HepG2 (cell line): ENCODE measurements at regions not wholly inside any gene's neighbourhood (a gene's known extent, or its start where the extent isn't known, plus 50 kb on each side); places are given as distances from the start of the nearest gene placed in this dataset.

Experiments used
- ATAC-seq: fragments of 200-7000 bp; cut with Tn5 transposase; 3 replicates; pipeline ENCODE4 v1.9.1; 2020; ENCODE audit warnings: mild to moderate bottlenecking, moderate library complexity
- BruUV-seq: library from RNA; stranded (reverse); fragments of 400-500 nt; replicated peaks from 2 replicates; lab custom pipeline; 2021; lab: Mats Ljungman, UMichigan
- CTCF ChIA-PET: fragments of 300-600 bp; formaldehyde crosslinking; extraction: SDS; loops from one replicate; lab custom pipeline; 2021; ENCODE audit warnings: low total read pairs, inconsistent platforms, low intra/inter-chr PET ratio; lab: Yijun Ruan, JAX
- POLR2A ChIA-PET: fragments of 350-600 bp; sonication (Branson Sonifier 250); formaldehyde crosslinking; loops from one replicate; lab custom pipeline; 2020; ENCODE audit warnings: antibody characterized with exemption, inconsistent platforms; lab: Yijun Ruan, JAX
- DNase-seq: peaks from one replicate; pipeline ENCODE4 v3.0.0-alpha.2; 2015; ENCODE audit warnings: low spot score
- FAIRE-seq: peaks from 3 replicates; lab custom pipeline; 2011; peaks lifted over from hg19 to GRCh38; lab: Jason Lieb, UNC
- H2AFZ ChIP-seq: one replicate; pipeline ENCODE4 v1.6.1; 2011; ENCODE audit warnings: low read length, inconsistent platforms
- H3K27ac ChIP-seq: fragments of 300-600 bp; 3 replicates; pipeline ENCODE4 v1.8.0; 2011; ENCODE audit warnings: mixed run types, mild to moderate bottlenecking, mixed read lengths, low read length, inconsistent platforms; ENCODE audit not compliant: insufficient read depth; ENCODE audit errors: extremely low read length
- H3K27me3 ChIP-seq, 2 experiments: fragments of 200-600 bp in 1 of 2; 2 replicates in 1 of 2; 3 replicates in 1 of 2; pipeline versions ENCODE4 v1.6.0 to v1.8.0; 2011; ENCODE audit warnings: low read length in 2 of 2, mild to moderate bottlenecking in 2 of 2, moderate library complexity in 2 of 2, inconsistent platforms in 1 of 2; ENCODE audit not compliant: insufficient read depth in 2 of 2, control insufficient read depth in 1 of 2
- H3K36me3 ChIP-seq, 2 experiments: fragments of 200-600 bp in 1 of 2; replicated peaks in 1 of 2; 2 replicates in 1 of 2; 3 replicates in 1 of 2; pipeline versions ENCODE4 v1.5.1 to v1.8.0; 2011; ENCODE audit warnings: low read length in 2 of 2, inconsistent platforms in 1 of 2; ENCODE audit not compliant: insufficient read depth in 2 of 2, control insufficient read depth in 1 of 2
- H3K4me1 ChIP-seq: 2 replicates; pipeline ENCODE4 v1.5.1; 2012; ENCODE audit warnings: low read length, inconsistent platforms; ENCODE audit not compliant: insufficient read depth
- H3K4me2 ChIP-seq: 2 replicates; pipeline ENCODE4 v1.6.0; 2011; ENCODE audit warnings: low read depth, low read length, inconsistent platforms
- H3K4me3 ChIP-seq, 3 experiments: fragments of 200-600 bp in 1 of 3; sonication (generic), shearing (Covaris generic) in 1 of 3; replicated peaks in 1 of 3; 2 replicates each; pipeline ENCODE4 v1.5.1; 2011 to 2016; ENCODE audit warnings: low read length in 3 of 3, inconsistent platforms in 2 of 3, low read depth in 2 of 3, mild to moderate bottlenecking in 2 of 3, control low read depth in 1 of 3, mixed read lengths in 1 of 3; ENCODE audit not compliant: insufficient read depth in 1 of 3
- H3K79me2 ChIP-seq: one replicate; pipeline ENCODE4 v1.6.1; 2011; ENCODE audit warnings: low read length, inconsistent platforms; ENCODE audit not compliant: insufficient read depth
- H3K9ac ChIP-seq: 2 replicates; pipeline ENCODE4 v1.6.0; 2011; ENCODE audit warnings: mild to moderate bottlenecking, low read depth, low read length, inconsistent platforms; ENCODE audit not compliant: insufficient read depth
- H3K9me3 ChIP-seq: 2 replicates; pipeline ENCODE4 v1.5.1; 2012; ENCODE audit warnings: mild to moderate bottlenecking, low read length
- H4K20me1 ChIP-seq: 2 replicates; pipeline ENCODE4 v1.6.0; 2011; ENCODE audit warnings: inconsistent platforms, mild to moderate bottlenecking, low read length, moderate library complexity; ENCODE audit not compliant: insufficient read depth
- HOXA9 ChIP-seq: sonication (generic); formaldehyde crosslinking; IDR thresholded peaks from 2 replicates; pipeline ENCODE4 v1.8.1; 2022; ENCODE audit warnings: missing genetic modification reagents, mild to moderate bottlenecking, moderate library complexity, borderline replicate concordance
- SCMH1 ChIP-seq: sonication (generic); formaldehyde crosslinking; IDR thresholded peaks from 2 replicates; pipeline ENCODE4 v1.9.0; 2021; ENCODE audit warnings: missing genetic modification reagents, mild to moderate bottlenecking, borderline replicate concordance
- SNAPC4 ChIP-seq: sonication (generic); formaldehyde crosslinking; IDR thresholded peaks from 2 replicates; pipeline ENCODE4 v1.4.0; 2020; ENCODE audit warnings: mild to moderate bottlenecking, missing genetic modification reagents
- SRSF1 ChIP-seq: fragments of 200-400 bp; formaldehyde crosslinking; optimal IDR thresholded peaks from 2 replicates; pipeline ENCODE3; 2017; ENCODE audit warnings: mild to moderate bottlenecking, low read depth, low read length, moderate library complexity
- ZHX1 ChIP-seq: sonication (generic); formaldehyde crosslinking; IDR thresholded peaks from 2 replicates; pipeline ENCODE4 v1.8.1; 2022; ENCODE audit warnings: low read depth, mild to moderate bottlenecking, missing genetic modification reagents
- ZKSCAN5 ChIP-seq: sonication (generic); formaldehyde crosslinking; IDR thresholded peaks from 2 replicates; pipeline ENCODE4 v1.5.1; 2020; ENCODE audit warnings: mild to moderate bottlenecking, missing genetic modification reagents
- ZNF136 ChIP-seq: sonication (generic); formaldehyde crosslinking; IDR thresholded peaks from 2 replicates; pipeline ENCODE4 v1.8.1; 2022; ENCODE audit warnings: low read depth, mild to moderate bottlenecking, moderate library complexity, missing genetic modification reagents
- ZNF234 ChIP-seq: sonication (generic); formaldehyde crosslinking; conservative IDR thresholded peaks from 2 replicates; pipeline ENCODE4 v1.5.1; 2020; ENCODE audit warnings: mild to moderate bottlenecking, missing genetic modification reagents
- ZNF235 ChIP-seq: sonication (generic); formaldehyde crosslinking; IDR thresholded peaks from 2 replicates; pipeline ENCODE4 v1.8.1; 2023; ENCODE audit warnings: mild to moderate bottlenecking, missing genetic modification reagents, borderline replicate concordance
- ZNF354B ChIP-seq: sonication (generic); formaldehyde crosslinking; IDR thresholded peaks from 2 replicates; pipeline ENCODE4 v1.8.0; 2022; ENCODE audit warnings: mild to moderate bottlenecking, missing genetic modification reagents
- ZNF446 ChIP-seq: sonication (generic); formaldehyde crosslinking; IDR thresholded peaks from 2 replicates; pipeline ENCODE4 v1.5.0; 2020; ENCODE audit warnings: mild to moderate bottlenecking, missing genetic modification reagents
- ZNF574 ChIP-seq: sonication (generic); formaldehyde crosslinking; IDR thresholded peaks from 2 replicates; pipeline ENCODE4 v1.4.0; 2020; ENCODE audit warnings: missing genetic modification reagents
- ZNF816 ChIP-seq: sonication (generic); formaldehyde crosslinking; IDR thresholded peaks from 2 replicates; pipeline ENCODE4 v1.8.0; 2022; ENCODE audit warnings: missing genetic modification reagents, mild to moderate bottlenecking, borderline replicate concordance
- ZSCAN20 ChIP-seq: sonication (generic); formaldehyde crosslinking; IDR thresholded peaks from 2 replicates; pipeline ENCODE4 v1.4.0; 2020; ENCODE audit warnings: missing genetic modification reagents, mild to moderate bottlenecking, borderline replicate concordance
- whole genome bisulfite sequencing: methylation state at CpG from one replicate; pipeline ENCODE4 v1.1.6; 2017; ENCODE audit warnings: low lambda C conversion rate; 5-methylcytosine and 5-hydroxymethylcytosine counted together
- in situ Hi-C: cut with HindIII; loops from 2 replicates; pipeline ENCODE4 v1.10.0; 2017; ENCODE audit warnings: low pct_unique_long_range_greater_than_20kb; ENCODE audit not compliant: extremely low pct_ligation_motif_present
- intact Hi-C: fragments of 100-400 bp; cut with micrococcal nuclease; formaldehyde crosslinking; loops from one replicate; pipeline ENCODE4 v1.10.0; 2022; ENCODE audit not compliant: unreplicated experiment

GRCh38 chr9:16076511-16076910 lies 523.7 kb downstream of the CCDC171 start (continued):
- TF ChIP-seq ZHX1 (no peak), ZSCAN20 (CRISPR knock-in tag) (no peak), ZKSCAN5 (CRISPR knock-in tag) (no peak), ZNF136 (CRISPR knock-in tag) (no peak), ZNF234 (CRISPR knock-in tag) (no peak)

GRCh38 chr9:16082796-16083195 lies 530.0 kb downstream of the CCDC171 start:
- ChIA-PET CTCF (no interaction called here), POLR2A (no interaction called here)
- no peak for FAIRE-seq
- no peaks in the 10 kb centered on the region for H3K4me1 ChIP-seq
- H3K9me3 ChIP-seq: no peaks in the 10 kb centered on the region
- intact Hi-C loops: no loop called here
- 0% methylated on average over 1 of the region's 1 CpG for WGBS
- no peak overlapping the region for H2AFZ ChIP-seq
- no peak for ATAC-seq
- H3K9ac ChIP-seq: no peak overlapping the region
- H3K36me3 ChIP-seq: no peaks in the 10 kb centered on the region
- DNase-seq: no peak
- in situ Hi-C loops: no loop called here
- H4K20me1 ChIP-seq: no peaks in the 10 kb centered on the region
- H3K27me3 ChIP-seq: no peaks in the 10 kb centered on the region; a peak in 1 of 5 replicates
- H3K4me2 ChIP-seq: no peak overlapping the region
- no TSS peak for BruUV-seq
- H3K79me2 ChIP-seq: no peaks in the 10 kb centered on the region
- H3K4me3 ChIP-seq: no peak overlapping the region
- no peak overlapping the region for H3K27ac ChIP-seq
- TF ChIP-seq HOXA9 (CRISPR knock-in tag) (no peak), ZNF574 (CRISPR knock-in tag) (no peak), SRSF1 (no peak), ZNF235 (no peak), SCMH1 (CRISPR knock-in tag) (no peak), ZNF354B (CRISPR knock-in tag) (no peak), SNAPC4 (CRISPR knock-in tag) (no peak), ZNF816 (no peak), ZNF446 (CRISPR knock-in tag) (no peak)
